KOPT-K1 (cell line): ENCODE measurements at regions not wholly inside any gene's neighbourhood (a gene's known extent, or its start where the extent isn't known, plus 50 kb on each side); places are given as distances from the start of the nearest gene placed in this dataset.
"Not testable (repeated sequence)": the region's sequence is repeated elsewhere in the genome, so short reads cannot be mapped to it uniquely, and the experiment has no call there.

ENCODE experiments used
- H3K27ac ChIP-seq: fragments of 200-600 bp; sonication (generic); 2 replicates; pipeline ENCODE4 v1.5.1; 2016; ENCODE audit warnings: antibody characterized with exemption, mild to moderate bottlenecking, low read depth, low read length; ENCODE audit not compliant: poor library complexity, severe bottlenecking
- H3K36me3 ChIP-seq: fragments of 200-600 bp; sonication (generic); 2 replicates; pipeline ENCODE4 v1.5.1; 2017; ENCODE audit warnings: antibody characterized with exemption, mild to moderate bottlenecking, low read length, moderate library complexity; ENCODE audit not compliant: insufficient read depth
- H3K9me3 ChIP-seq: fragments of 200-600 bp; sonication (generic); 2 replicates; pipeline ENCODE4 v1.5.1; 2017; ENCODE audit warnings: antibody characterized with exemption, low read length, mild to moderate bottlenecking; ENCODE audit not compliant: insufficient read depth, poor library complexity, severe bottlenecking

GRCh38 chrX:13487731-13488505, 81.5 kb upstream of the EGFL6 start:
- peak overlapping the region; percentile 47 for H3K27ac ChIP-seq
- no peaks in the 10 kb centered on the region for H3K36me3 ChIP-seq
- no peaks in the 10 kb centered on the region for H3K9me3 ChIP-seq

- no peaks in the 10 kb centered on the region for H3K36me3 ChIP-seq
- no peaks in the 10 kb centered on the region for H3K9me3 ChIP-seq
- H3K27ac ChIP-seq, result no peak overlapping the region
Measured at GRCh38 chrX:13485167-13485566, 84.2 kb upstream of the EGFL6 start.

- no peaks in the 10 kb centered on the region for H3K36me3 ChIP-seq
- no peak overlapping the region for H3K27ac ChIP-seq
- H3K9me3 ChIP-seq, result no peaks in the 10 kb centered on the region
Measured at GRCh38 chrX:13483773-13484172, 85.6 kb upstream of the EGFL6 start.

GRCh38 chrX:13482746-13483541, 86.5 kb upstream of the EGFL6 start:
- no peaks in the 10 kb centered on the region for H3K9me3 ChIP-seq
- no peak overlapping the region for H3K27ac ChIP-seq
- H3K36me3 ChIP-seq, result no peaks in the 10 kb centered on the region

- H3K27ac ChIP-seq, H3K9me3 ChIP-seq, H3K36me3 ChIP-seq: not testable (repeated sequence)
Measured at GRCh38 chrX:13480780-13481179, 88.6 kb upstream of the EGFL6 start.

- H3K27ac ChIP-seq, result no peak overlapping the region
- H3K36me3 ChIP-seq, result no peaks in the 10 kb centered on the region
- no peaks in the 10 kb centered on the region for H3K9me3 ChIP-seq
Measured at GRCh38 chrX:13479452-13479813, 90.0 kb upstream of the EGFL6 start.

- H3K27ac ChIP-seq, result no peak overlapping the region
- no peaks in the 10 kb centered on the region for H3K9me3 ChIP-seq
- no peaks in the 10 kb centered on the region for H3K36me3 ChIP-seq
Measured at GRCh38 chrX:13478740-13479451, 90.5 kb upstream of the EGFL6 start.

- Histone ChIP-seq H3K9me3 (no peaks in the 10 kb centered on the region), H3K36me3 (no peaks in the 10 kb centered on the region), H3K27ac (no peak overlapping the region)
Measured at GRCh38 chrX:13476384-13476783, 93.0 kb upstream of the EGFL6 start.

- no peaks in the 10 kb centered on the region for H3K36me3 ChIP-seq
- H3K27ac ChIP-seq, result peak overlapping the region; percentile 56
- no peaks in the 10 kb centered on the region for H3K9me3 ChIP-seq
Measured at GRCh38 chrX:13474164-13474516, 95.3 kb upstream of the EGFL6 start.

- no peaks in the 10 kb centered on the region for H3K9me3 ChIP-seq
- peak overlapping the region; percentile 56 for H3K27ac ChIP-seq
- H3K36me3 ChIP-seq, result no peaks in the 10 kb centered on the region
Measured at GRCh38 chrX:13473442-13474163, 95.8 kb upstream of the EGFL6 start.

GRCh38 chrX:13472975-13473374, 96.4 kb upstream of the EGFL6 start:
- Histone ChIP-seq H3K27ac (no peak overlapping the region), H3K36me3 (no peaks in the 10 kb centered on the region), H3K9me3 (no peaks in the 10 kb centered on the region)

GRCh38 chrX:13471269-13471668, 98.1 kb upstream of the EGFL6 start:
- Histone ChIP-seq H3K36me3 (no peaks in the 10 kb centered on the region), H3K27ac (no peak overlapping the region), H3K9me3 (no peaks in the 10 kb centered on the region)

GRCh38 chrX:13470685-13470977, 98.8 kb upstream of the EGFL6 start:
- Histone ChIP-seq H3K27ac (no peak overlapping the region), H3K9me3 (no peaks in the 10 kb centered on the region), H3K36me3 (no peaks in the 10 kb centered on the region)

- H3K9me3 ChIP-seq, result no peaks in the 10 kb centered on the region
- no peaks in the 10 kb centered on the region for H3K36me3 ChIP-seq
- H3K27ac ChIP-seq, result no peak overlapping the region
Measured at GRCh38 chrX:13469963-13470684, 99.3 kb upstream of the EGFL6 start.
